Activated T-cell treated with anti-CD3 and anti-CD28 coated beads, Interleukin-2, amount 50 U/mL, for 24 hours (primary cell): ENCODE measurements at regions not wholly inside any gene's neighbourhood (a gene's known extent, or its start where the extent isn't known, plus 50 kb on each side); places are given as distances from the start of the nearest gene placed in this dataset.
"Not testable (repeated sequence)": the region's sequence is repeated elsewhere in the genome, so short reads cannot be mapped to it uniquely, and the experiment has no call there.

ENCODE experiments used
- DNase-seq: peaks from one replicate; pipeline ENCODE4 v3.0.0-alpha.2; 2020
- H3K27ac Mint-ChIP-seq: 2 replicates; pipeline ENCODE4 v1.8.0; 2020; ENCODE audit warnings: mild to moderate bottlenecking, mixed read lengths
- H3K27me3 Mint-ChIP-seq: 2 replicates; pipeline ENCODE4 v1.8.0; 2020; ENCODE audit warnings: mixed read lengths
- H3K36me3 Mint-ChIP-seq: 2 replicates; pipeline ENCODE4 v1.8.0; 2020; ENCODE audit warnings: low read depth, mixed read lengths
- H3K4me1 Mint-ChIP-seq: 2 replicates; pipeline ENCODE4 v1.8.0; 2020; ENCODE audit warnings: low read depth, mixed read lengths
- H3K4me3 Mint-ChIP-seq: 2 replicates; pipeline ENCODE4 v1.8.0; 2020; ENCODE audit warnings: mild to moderate bottlenecking, moderate library complexity, mixed read lengths
- H3K9me3 Mint-ChIP-seq: 2 replicates; pipeline ENCODE4 v1.8.0; 2020; ENCODE audit warnings: mixed read lengths

DNA sequence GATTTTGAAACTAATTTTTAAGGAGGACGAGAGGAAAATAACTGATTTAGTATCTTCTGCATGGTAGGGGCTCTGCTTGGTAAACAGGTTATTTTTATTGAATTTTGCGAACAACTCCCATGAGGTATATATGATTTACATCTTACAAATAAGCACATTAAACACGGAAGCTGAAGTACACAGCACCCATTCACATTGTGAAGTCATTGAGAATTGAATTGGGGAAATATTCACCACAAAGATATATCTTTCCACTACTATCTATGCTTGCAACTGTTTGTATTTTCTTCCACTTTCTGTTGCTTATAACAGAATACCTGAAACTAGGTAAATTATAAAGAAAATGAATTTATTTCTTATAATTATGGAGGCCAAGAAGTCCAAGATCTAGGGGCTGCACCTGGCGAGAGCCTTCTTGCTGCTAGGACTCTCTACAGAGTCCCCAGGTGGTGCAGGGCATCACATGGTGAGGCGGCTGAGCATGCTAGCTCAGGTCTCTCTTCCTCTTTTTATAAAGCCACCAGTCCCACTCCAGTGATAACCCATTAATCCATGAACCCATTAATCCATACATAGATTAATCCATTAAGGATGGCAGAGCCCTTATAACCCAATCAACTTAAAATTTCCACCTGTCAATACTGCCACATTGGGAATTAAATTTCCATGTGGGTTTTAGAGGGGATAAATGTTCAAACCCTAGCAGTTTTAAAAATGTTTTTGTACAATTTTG is 79.0 kb upstream of the ZNF608 start:
- H3K27ac Mint-ChIP-seq = no peak overlapping the region
- no peaks in the 10 kb centered on the region for H3K36me3 Mint-ChIP-seq
- no peak overlapping the region for H3K4me3 Mint-ChIP-seq
- H3K4me1 Mint-ChIP-seq = no peaks in the 10 kb centered on the region
- DNase-seq = no peak
- no peaks in the 10 kb centered on the region for H3K9me3 Mint-ChIP-seq
- H3K27me3 Mint-ChIP-seq = no peaks in the 10 kb centered on the region

DNA sequence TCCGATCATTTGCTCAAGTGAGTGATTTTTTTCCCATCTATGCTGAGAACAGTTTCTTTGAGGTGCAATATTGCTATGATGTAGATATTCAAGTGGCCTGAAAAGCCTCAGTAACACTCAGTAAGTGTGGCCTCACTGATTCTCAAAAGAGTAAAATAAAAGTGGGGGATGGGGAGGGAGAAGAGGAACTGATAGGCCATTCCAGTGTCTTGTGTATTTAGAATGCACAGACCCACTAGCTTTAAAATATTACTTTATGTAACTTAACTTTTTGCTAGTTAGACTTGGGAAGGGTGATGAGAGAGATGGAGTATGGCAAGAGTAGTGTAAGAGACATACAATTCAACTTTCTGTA is 79.5 kb upstream of the ZNF608 start:
- Mint-ChIP-seq H3K27me3 (no peaks in the 10 kb centered on the region), H3K4me1 (no peaks in the 10 kb centered on the region), H3K9me3 (no peaks in the 10 kb centered on the region), H3K4me3 (no peak overlapping the region), H3K27ac (no peak overlapping the region), H3K36me3 (no peaks in the 10 kb centered on the region)
- DNase-seq = no peak

DNA sequence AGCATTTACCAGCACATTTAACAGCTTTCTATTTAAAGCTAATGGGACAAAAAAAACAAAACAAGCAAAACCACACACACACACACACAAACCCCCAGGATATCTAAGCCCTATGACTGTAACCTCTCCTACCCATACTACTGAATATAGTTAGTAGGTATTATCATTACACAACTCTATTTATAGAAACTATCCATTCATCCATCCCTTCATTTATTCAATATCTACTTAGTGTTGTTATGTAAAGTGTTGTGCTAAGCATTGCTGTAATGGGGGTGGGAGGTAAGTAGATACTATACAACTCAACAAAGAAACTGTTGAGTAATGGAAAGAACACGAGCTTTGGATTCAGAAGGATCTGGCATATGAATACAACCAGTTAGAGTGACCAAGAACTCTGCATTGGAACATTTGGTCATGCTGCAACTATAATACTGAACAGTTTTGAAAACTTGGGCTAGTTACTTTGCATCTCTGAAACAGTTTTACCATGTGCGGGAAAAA is 82.3 kb upstream of the ZNF608 start:
- H3K27me3 Mint-ChIP-seq = no peaks in the 10 kb centered on the region
- no peak overlapping the region for H3K4me3 Mint-ChIP-seq
- no peaks in the 10 kb centered on the region for H3K4me1 Mint-ChIP-seq
- no peak for DNase-seq
- H3K27ac Mint-ChIP-seq = no peak overlapping the region
- H3K36me3 Mint-ChIP-seq = no peaks in the 10 kb centered on the region
- no peaks in the 10 kb centered on the region for H3K9me3 Mint-ChIP-seq

DNA sequence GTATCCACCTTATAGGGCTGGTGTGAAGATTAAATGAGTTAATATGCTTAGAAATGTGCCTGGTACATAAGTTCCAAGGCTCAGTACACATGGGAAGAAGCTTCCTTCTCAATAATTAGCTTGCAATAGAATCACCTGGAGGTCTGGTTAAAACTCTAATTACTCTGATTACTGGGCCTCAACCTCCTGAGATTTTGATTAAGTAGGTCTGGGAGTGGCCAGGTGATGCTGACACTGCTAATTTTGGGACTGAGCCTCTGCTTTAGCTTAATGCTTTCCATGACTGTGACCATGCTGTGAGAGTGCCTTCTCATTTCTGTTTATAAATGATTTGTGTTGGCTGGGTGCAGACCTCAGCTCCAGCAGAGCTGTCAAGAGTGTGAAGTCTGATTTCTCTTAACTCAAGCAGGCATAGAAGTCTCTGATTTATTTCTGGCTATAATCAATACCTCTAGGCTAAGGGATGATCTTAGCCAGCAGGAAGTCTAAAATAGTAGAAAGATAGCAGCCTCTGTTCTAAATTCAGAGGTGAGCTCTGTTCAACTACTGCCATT is 85.3 kb upstream of the ZNF608 start:
- peaks cover 3% of the 10 kb centered on the region for H3K27me3 Mint-ChIP-seq
- no peaks in the 10 kb centered on the region for H3K36me3 Mint-ChIP-seq
- no peak overlapping the region for H3K27ac Mint-ChIP-seq
- peaks cover 2% of the 10 kb centered on the region for H3K9me3 Mint-ChIP-seq
- no peaks in the 10 kb centered on the region for H3K4me1 Mint-ChIP-seq
- no peak overlapping the region for H3K4me3 Mint-ChIP-seq
- DNase-seq = no peak

DNA sequence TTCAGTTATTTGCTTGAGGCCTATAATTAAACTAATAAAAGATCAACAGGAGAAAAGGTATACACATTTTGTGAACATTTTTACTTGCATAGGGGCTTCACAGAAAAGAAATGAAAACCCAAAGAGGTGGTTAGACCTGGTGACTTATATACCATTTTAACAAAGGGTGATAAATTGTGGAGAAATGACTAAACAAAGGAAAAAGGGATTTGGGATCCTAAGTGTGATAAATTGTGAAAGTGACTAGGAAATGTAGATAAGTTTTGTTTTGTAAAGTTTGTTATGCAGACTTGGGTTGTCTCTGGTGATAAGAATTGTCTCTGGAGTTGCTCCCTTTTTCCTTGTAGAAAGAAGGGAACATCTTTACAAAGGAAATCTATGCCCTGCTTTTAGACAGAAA is 86.1 kb upstream of the ZNF608 start:
- peaks cover 2% of the 10 kb centered on the region for H3K9me3 Mint-ChIP-seq
- H3K4me1 Mint-ChIP-seq = no peaks in the 10 kb centered on the region
- H3K27me3 Mint-ChIP-seq = peaks cover 3% of the 10 kb centered on the region
- no peak overlapping the region for H3K27ac Mint-ChIP-seq
- no peaks in the 10 kb centered on the region for H3K36me3 Mint-ChIP-seq
- DNase-seq = no peak
- H3K4me3 Mint-ChIP-seq = no peak overlapping the region

DNA sequence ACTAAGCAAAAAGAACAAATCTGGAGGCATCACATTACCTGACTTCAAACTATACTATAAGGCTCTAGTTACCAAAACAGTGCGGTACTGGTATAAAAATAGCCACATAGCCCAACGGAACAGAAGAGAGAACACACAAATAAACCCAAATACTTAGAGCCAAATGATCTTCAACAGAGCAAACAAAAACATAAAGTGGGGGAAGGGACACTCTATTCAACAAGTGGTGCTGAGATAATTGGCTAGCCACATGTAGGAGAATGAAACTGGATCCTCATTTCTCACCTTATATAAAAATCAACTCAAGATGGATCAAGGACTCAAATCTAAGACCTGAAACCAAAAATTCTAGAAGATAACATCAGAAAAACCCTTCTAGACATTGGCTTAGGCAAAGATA is 89.9 kb upstream of the ZNF608 start:
- not testable (repeated sequence) for H3K27me3 Mint-ChIP-seq, H3K9me3 Mint-ChIP-seq, H3K27ac Mint-ChIP-seq, H3K36me3 Mint-ChIP-seq, DNase-seq, H3K4me1 Mint-ChIP-seq, H3K4me3 Mint-ChIP-seq

DNA sequence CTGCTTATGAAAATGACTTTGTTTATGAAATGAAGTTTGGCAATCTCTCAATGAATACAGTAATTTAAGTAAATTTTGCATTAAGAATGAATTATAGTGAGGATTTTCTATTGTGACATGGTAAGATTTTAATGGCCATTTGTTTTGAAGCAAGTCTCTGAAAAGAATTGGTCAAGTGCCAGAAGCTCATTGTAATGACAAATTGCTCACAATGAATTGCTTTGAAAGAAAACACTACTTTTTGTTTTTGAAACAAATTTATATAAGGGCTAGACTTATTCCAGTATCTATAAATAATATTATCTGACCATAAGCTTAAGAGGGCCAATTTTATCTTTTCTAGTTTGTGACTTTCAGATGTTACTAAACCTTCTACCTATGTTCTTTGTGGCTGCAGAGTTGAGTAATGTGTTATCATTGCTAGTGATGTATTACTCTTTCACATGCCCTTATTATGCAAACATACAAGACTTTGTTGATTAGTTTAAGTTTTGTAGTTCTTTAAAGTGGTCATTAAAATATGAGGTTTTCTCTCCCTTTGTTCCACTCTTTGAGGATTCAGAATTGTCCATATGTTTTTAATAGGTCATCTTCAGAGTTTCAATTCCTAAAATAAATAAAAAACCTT is 93.0 kb upstream of the ZNF608 start:
- Mint-ChIP-seq H3K27ac (no peak overlapping the region), H3K27me3 (peaks cover 3% of the 10 kb centered on the region), H3K4me1 (no peaks in the 10 kb centered on the region), H3K4me3 (no peak overlapping the region), H3K9me3 (peaks cover 2% of the 10 kb centered on the region), H3K36me3 (no peaks in the 10 kb centered on the region)
- no peak for DNase-seq

DNA sequence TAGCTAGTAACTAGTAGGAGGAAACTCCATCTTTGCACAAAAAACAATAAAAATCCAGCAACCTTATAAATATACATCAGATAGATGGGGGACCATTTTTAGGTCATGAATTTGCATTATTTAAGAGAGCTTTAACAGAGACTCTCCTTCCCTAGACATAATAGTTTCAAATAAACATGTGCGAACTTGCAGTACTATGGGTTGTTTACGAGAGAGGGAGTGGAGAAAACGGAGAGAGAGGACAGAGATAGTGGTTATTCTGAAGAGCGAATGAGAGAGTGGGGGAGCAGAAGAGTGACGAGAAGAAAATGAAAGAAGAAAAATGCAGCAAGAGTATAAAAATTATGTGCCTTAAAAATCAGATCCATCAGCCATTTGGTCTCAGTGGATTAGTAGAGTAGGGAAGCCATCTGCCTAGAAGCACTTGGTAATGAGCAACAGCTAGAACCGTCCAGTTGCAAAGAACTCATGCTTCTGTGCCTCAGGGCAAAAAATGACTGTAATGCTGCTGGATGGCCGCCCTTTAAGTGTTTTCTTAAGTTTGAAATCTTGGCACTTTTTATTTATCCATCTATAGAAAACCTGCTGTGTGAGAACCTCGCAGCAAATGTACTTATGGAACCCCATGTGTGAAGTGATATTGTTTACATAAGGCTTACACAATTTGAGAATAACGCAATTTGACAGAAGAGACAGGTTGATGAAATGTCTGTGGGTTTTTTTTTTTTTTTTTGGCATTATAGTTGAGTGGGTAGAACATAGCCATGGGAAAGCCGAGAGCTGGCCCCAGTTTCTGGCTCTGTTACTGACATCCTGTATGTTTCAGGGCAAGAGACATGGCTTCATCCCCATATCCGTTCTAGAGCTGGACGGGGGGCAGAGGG is 95.6 kb upstream of the ZNF608 start:
- no peak overlapping the region for H3K27ac Mint-ChIP-seq
- peaks cover 3% of the 10 kb centered on the region for H3K9me3 Mint-ChIP-seq
- H3K27me3 Mint-ChIP-seq = no peaks in the 10 kb centered on the region
- H3K36me3 Mint-ChIP-seq = no peaks in the 10 kb centered on the region
- no peak overlapping the region for H3K4me3 Mint-ChIP-seq
- DNase-seq = no peak
- H3K4me1 Mint-ChIP-seq = no peaks in the 10 kb centered on the region

DNA sequence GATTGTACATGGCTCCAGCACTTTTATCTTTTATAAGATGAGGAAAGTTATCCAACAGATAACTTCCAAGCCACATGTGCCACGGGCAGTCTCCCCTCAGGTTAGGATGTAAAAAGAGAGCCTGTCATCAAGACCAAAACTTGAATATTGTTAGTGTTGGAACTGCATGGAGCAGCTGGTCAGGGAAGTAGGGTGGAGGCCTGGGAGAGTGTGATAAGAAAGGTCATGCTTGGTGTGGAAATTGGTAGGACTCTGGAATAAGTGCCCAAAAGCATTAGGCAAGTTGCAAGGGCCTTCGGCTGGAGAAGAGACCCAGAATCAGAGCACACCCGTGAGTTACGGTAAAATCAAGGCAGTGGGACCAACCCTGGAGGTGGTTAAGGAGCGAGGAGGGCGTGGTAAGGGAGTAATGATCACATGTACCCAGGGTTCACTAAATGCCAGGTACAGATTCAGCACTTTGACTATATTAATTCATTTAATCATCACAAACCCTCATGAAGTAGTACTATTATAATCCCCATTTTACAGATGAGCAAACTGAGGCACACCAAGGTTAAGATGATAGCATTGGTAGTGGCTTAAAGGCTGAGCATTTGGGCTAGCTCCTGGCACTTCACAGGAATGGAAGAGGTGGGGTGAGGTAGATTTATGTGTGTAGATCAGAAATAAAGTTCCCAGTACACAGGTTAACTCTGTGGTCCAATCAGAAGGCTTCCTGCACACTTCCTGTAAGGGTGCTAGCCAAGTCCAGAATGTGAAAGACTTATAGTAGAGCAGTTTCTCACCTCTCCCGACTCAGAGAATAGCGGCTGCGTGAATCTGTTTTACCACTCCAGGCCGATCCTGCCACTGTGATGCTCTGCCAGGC is 96.5 kb upstream of the ZNF608 start:
- Mint-ChIP-seq H3K4me3 (no peak overlapping the region), H3K36me3 (no peaks in the 10 kb centered on the region), H3K27ac (no peak overlapping the region), H3K27me3 (no peaks in the 10 kb centered on the region), H3K9me3 (peaks cover 3% of the 10 kb centered on the region), H3K4me1 (no peaks in the 10 kb centered on the region)
- DNase-seq = no peak

DNA sequence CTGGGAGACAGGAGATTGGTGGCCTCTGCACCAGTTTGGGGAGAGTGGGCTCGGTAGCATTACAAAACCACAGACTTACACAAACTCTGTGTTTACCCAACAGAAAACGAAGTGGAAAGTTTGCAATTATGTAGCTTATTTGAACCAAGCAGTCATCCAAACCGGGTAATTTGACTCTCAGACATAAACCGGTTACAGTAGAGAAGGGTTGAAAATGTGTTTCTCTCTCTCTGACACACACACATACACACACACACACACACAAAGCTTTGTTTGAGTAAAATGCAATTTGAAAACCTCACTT is 97.1 kb upstream of the ZNF608 start:
- Mint-ChIP-seq H3K27ac (no peak overlapping the region), H3K9me3 (peaks cover 3% of the 10 kb centered on the region), H3K27me3 (no peaks in the 10 kb centered on the region), H3K4me3 (no peak overlapping the region), H3K4me1 (no peaks in the 10 kb centered on the region), H3K36me3 (no peaks in the 10 kb centered on the region)
- no peak for DNase-seq

DNA sequence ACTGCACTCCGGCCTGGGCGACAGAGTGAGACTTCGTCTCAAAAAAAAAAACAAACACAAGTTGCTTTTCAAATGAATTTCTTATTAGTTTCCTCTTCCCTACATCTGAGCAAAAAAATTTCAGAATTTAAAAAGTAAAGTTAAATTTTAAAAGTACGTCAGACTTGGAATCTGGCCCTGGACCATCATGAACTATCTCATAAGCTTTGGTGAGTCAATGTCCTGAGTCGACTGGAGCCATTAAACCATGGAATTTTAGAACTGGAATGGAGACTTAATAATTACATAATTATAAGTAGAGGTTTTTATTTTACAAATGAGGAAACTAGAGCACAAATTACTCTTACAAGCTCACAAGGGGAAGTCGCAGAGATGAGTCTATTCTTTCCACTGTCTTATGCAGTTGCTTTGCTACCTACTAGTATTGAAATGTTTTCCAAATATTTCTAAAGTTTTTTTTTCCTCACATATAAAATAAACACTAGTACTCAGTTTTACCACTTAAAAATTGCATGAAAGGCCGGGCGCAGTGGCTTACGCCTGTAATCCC is 98.0 kb upstream of the ZNF608 start:
- Mint-ChIP-seq H3K4me1 (no peaks in the 10 kb centered on the region), H3K4me3 (no peak overlapping the region), H3K27ac (no peak overlapping the region), H3K27me3 (no peaks in the 10 kb centered on the region), H3K9me3 (peaks cover 3% of the 10 kb centered on the region), H3K36me3 (no peaks in the 10 kb centered on the region)
- DNase-seq = no peak

DNA sequence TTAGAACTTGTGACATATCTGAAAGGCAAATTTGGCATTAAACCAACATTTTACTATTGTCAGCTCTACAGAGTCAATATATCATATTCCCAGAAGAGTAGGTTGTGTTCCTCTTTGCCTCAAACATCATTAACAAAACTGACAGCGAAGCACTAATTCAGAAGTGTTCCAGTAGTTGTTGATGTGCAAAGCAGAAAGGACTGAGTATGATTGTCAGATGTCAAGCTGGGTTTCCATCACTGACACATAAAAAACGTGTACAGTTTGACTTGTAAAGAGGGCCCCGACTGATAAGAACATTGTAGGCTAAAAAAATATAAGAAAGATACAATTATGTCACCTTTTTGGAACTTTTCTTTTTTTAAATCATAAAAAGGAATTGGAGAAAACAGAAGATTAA is 101.5 kb upstream of the ZNF608 start:
- Mint-ChIP-seq H3K27ac (no peak overlapping the region), H3K4me3 (no peak overlapping the region), H3K36me3 (no peaks in the 10 kb centered on the region), H3K4me1 (no peaks in the 10 kb centered on the region), H3K9me3 (peaks cover 5% of the 10 kb centered on the region), H3K27me3 (no peaks in the 10 kb centered on the region)
- no peak for DNase-seq

DNA sequence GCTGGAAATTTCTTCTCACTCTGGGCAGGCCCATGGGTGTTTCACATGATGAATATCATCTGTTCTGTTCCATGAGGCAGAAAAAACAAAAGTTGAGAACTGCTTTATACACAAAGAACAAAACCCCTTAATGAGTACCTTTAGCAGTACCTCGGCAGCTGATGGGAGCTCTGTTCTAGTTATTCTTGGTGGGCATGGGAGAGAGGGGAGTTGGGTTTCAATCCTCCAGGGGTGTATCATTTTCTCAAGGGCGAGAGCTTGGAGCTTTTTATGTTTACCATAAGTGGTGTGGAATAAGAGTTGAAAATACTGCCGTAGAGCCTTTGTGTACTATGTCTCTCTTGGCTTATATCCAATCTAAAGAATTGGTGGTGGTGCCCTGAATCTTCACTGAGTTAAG is 103.3 kb upstream of the ZNF608 start:
- Mint-ChIP-seq H3K36me3 (no peaks in the 10 kb centered on the region), H3K9me3 (peaks cover 5% of the 10 kb centered on the region), H3K27ac (no peak overlapping the region), H3K4me1 (no peaks in the 10 kb centered on the region), H3K4me3 (no peak overlapping the region), H3K27me3 (no peaks in the 10 kb centered on the region)
- no peak for DNase-seq

DNA sequence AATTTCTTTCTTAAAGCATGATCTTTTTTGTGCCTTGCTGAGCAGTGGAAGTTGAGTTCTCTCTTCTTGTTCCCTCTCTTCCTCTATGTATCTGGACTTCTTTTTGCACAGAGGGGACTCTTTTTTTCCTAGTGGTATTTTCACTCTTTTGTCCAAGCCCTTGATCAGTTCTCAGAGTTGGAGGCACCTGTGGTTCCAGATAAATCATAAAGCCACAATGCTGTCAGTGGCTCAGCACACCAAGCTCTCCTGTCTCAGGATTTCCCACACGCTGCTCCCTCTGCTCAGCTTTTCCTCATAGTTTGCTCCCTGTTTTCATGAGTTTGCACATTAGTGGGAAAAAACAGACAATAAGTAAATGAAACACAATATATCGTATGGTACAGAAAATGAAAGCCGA is 110.3 kb upstream of the ZNF608 start:
- H3K27ac Mint-ChIP-seq = no peak overlapping the region
- peaks cover 6% of the 10 kb centered on the region for H3K9me3 Mint-ChIP-seq
- no peak overlapping the region for H3K4me3 Mint-ChIP-seq
- H3K4me1 Mint-ChIP-seq = no peaks in the 10 kb centered on the region
- no peak for DNase-seq
- peaks cover 3% of the 10 kb centered on the region for H3K27me3 Mint-ChIP-seq
- H3K36me3 Mint-ChIP-seq = no peaks in the 10 kb centered on the region
